GM18858 (cell line): ENCODE measurements at regions not wholly inside any gene's neighbourhood (a gene's known extent, or its start where the extent isn't known, plus 50 kb on each side); places are given as distances from the start of the nearest gene placed in this dataset.

Experiments used
- ATAC-seq: cut with Tn5 transposase; IDR thresholded peaks from one replicate; pipeline ENCODE4 v1.9.1; 2021; ENCODE audit not compliant: unreplicated experiment

- no peak for ATAC-seq
Observed at GRCh38 chr6:44050872-44051505, 76.3 kb downstream of the MRPL14 start.

GRCh38 chr6:44049989-44050871, 77.0 kb downstream of the MRPL14 start:
- no peak for ATAC-seq

- no peak for ATAC-seq
Observed at GRCh38 chr6:44049163-44049988, 77.9 kb downstream of the MRPL14 start.

- no peak for ATAC-seq
Observed at GRCh38 chr6:44048277-44048676, 79.0 kb downstream of the MRPL14 start.

- no peak for ATAC-seq
Observed at GRCh38 chr6:44047801-44048200, 79.5 kb downstream of the MRPL14 start.

- no peak for ATAC-seq
Observed at GRCh38 chr6:44047179-44047546, 80.1 kb downstream of the MRPL14 start.

- no peak for ATAC-seq
Observed at GRCh38 chr6:44046516-44047178, 80.6 kb downstream of the MRPL14 start.

- ATAC-seq = no peak
Observed at GRCh38 chr6:44045672-44046015, 81.6 kb downstream of the MRPL14 start.

GRCh38 chr6:44044940-44045671, 82.1 kb downstream of the MRPL14 start:
- ATAC-seq = no peak

- no peak for ATAC-seq
Observed at GRCh38 chr6:44044154-44044539, 83.1 kb downstream of the MRPL14 start.

GRCh38 chr6:44043479-44044153, 83.6 kb downstream of the MRPL14 start:
- ATAC-seq = no peak

- no peak for ATAC-seq
Observed at GRCh38 chr6:44042989-44043478, 84.2 kb downstream of the MRPL14 start.

GRCh38 chr6:44042261-44042988, 84.8 kb downstream of the MRPL14 start:
- no peak for ATAC-seq

GRCh38 chr6:44041461-44042260, 85.6 kb downstream of the MRPL14 start:
- ATAC-seq = no peak

- no peak for ATAC-seq
Observed at GRCh38 chr6:44040786-44041185, 86.5 kb downstream of the MRPL14 start.

- no peak for ATAC-seq
Observed at GRCh38 chr6:44039839-44040350, 87.4 kb downstream of the MRPL14 start.

- ATAC-seq = no peak
Observed at GRCh38 chr6:44039191-44039719, 88.0 kb downstream of the MRPL14 start.

GRCh38 chr6:44038543-44039065, 88.6 kb downstream of the MRPL14 start:
- no peak for ATAC-seq
